Stimulated activated CD8-positive, alpha-beta memory T cell treated with anti-CD3 and anti-CD28 coated beads, Interleukin-12 subunit alpha, Interleukin-12 subunit beta, amount 100 ng/mL, for 24 hours (primary cell): ENCODE measurements at regions not wholly inside any gene's neighbourhood (a gene's known extent, or its start where the extent isn't known, plus 50 kb on each side); places are given as distances from the start of the nearest gene placed in this dataset.
"Not testable (repeated sequence)": the region's sequence is repeated elsewhere in the genome, so short reads cannot be mapped to it uniquely, and the experiment has no call there.

Source experiments
- DNase-seq: peaks from one replicate; pipeline ENCODE4 v3.0.0-alpha.2; 2020; ENCODE audit errors: extremely low read depth

DNA sequence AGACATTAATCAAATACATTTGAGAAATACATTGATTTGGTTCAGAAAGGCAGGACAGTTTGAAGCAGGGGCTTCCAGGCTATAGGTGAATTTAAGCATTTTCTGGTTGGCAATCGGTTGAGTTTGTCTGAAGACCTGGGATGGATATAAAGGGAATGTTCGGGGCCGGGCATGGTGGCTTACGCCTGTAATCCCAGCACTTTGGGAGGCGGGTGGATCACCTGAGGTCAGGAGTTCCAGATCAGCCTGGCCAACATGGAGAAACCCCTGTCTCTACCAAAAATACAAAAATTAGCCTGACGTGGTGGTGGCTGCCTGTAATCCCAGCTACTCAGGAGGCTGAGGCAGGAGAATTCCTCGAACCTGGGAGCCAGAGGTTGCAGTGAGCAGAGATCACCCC is 166.5 kb upstream of the ATP10A start:
- not testable (repeated sequence) for DNase-seq

GRCh38 chr15:26029146-26029545 is 166.0 kb upstream of the ATP10A start:
- no peak for DNase-seq

DNA sequence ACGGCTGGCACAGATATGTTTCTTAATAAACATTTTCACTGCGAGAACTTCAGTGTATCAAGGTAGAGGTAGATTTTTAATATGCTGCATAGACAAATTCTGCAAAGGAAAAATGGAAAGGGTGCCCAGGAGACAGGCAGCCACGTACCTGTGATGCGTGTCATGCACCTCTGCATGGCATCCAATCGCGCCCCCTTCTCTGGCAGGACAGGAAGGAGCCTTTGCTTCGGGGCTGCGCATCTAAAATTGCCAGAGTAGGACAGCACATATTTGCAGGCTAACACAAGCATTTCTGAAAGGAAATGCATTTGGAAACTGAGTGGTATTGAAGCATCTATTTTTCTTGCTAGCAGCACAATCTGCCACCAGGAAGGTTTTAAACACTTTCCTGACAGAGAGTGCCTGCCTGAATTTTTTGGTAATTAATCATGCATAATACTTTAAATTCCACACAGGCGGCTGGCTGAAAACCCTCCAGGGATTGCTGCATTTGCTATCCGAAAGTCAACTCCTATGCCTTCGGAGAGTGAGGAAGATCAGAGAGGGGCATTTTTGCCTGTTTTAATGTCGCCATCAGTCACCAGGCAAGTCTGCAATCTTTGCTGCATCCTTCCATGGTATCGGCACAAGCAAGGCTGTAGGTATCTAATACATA is 165.1 kb upstream of the ATP10A start:
- no peak for DNase-seq

- DNase-seq = not testable (repeated sequence)
Observed at GRCh38 chr15:26026671-26027070, 163.5 kb upstream of the ATP10A start.

GRCh38 chr15:26024241-26024640 is 161.1 kb upstream of the ATP10A start:
- DNase-seq = no peak

GRCh38 chr15:26023691-26024090 is 160.6 kb upstream of the ATP10A start:
- no peak for DNase-seq

DNA sequence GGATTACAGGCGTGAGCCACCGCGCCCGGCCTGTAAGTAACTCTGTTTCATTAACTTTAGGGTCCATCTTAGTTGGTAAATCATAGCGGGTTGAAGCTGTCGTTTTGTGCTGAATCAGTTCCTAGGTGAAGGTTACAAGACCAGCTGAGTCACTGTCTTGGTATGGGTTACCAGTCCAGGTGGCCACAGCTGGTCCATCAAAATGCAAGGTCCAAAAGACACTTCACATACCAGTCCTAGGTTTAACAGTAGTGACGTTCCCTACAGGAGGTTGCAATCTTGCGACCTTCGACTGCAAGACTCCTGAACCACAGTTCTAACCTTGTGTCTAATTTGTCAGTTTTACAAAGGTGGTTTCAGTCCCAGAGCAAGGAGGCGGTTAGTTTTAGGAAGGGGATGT is 160.1 kb upstream of the ATP10A start:
- DNase-seq = no peak

GRCh38 chr15:26020871-26021270 is 157.7 kb upstream of the ATP10A start:
- no peak for DNase-seq

- no peak for DNase-seq
Observed at GRCh38 chr15:26017665-26018064, 154.5 kb upstream of the ATP10A start.

- DNase-seq = no peak
Observed at GRCh38 chr15:26015516-26016075, 152.5 kb upstream of the ATP10A start.

- DNase-seq = no peak
Observed at GRCh38 chr15:26013981-26014380, 150.9 kb upstream of the ATP10A start.

- no peak for DNase-seq
Observed at GRCh38 chr15:26011916-26012315, 148.8 kb upstream of the ATP10A start.

DNA sequence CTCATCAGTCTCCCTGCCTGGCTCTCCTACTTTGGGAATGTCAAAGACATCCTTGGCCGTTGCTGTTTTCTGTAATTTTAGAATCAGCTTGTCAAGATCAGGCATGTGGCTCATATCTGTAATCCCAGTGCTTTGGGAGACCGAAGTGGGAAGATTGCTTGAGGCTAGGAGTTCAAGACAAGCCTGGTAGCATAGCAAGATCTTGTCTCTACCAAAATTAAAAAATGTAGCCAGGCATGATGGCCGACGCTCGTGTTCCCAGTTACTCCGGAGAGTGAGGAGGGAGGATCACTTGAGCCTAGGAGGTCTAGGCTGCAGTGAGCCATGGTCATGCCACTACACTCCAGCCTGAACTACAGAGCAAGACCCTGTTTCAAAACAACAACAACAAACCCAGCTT is 144.0 kb upstream of the ATP10A start:
- no peak for DNase-seq

GRCh38 chr15:26001201-26001600 is 138.1 kb upstream of the ATP10A start:
- no peak for DNase-seq

GRCh38 chr15:25993506-25993905 is 130.4 kb upstream of the ATP10A start:
- no peak for DNase-seq

DNA sequence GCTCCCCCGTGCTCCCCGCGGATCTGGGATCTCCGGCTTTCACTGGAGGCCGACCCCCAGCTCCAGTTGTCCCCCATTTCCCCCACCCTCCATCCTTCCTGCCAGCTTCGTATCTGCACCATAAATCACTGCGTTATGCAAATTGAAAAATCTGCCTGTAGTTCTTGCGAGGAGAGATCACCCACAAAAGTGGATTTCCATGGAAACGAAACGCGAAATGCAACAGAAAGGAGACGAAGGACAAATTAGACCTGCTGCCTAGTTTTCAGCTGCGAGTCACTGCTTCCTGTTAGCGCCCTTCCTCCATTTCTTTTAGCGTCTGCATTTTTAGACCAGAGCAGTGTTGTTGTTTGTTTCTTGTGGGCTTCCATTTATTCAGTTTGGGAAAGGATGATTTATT is 127.1 kb upstream of the ATP10A start:
- DNase-seq = no peak

GRCh38 chr15:25989327-25989726 is 126.2 kb upstream of the ATP10A start:
- DNase-seq = no peak

GRCh38 chr15:25988716-25989115 is 125.6 kb upstream of the ATP10A start:
- DNase-seq = not testable (repeated sequence)

DNA sequence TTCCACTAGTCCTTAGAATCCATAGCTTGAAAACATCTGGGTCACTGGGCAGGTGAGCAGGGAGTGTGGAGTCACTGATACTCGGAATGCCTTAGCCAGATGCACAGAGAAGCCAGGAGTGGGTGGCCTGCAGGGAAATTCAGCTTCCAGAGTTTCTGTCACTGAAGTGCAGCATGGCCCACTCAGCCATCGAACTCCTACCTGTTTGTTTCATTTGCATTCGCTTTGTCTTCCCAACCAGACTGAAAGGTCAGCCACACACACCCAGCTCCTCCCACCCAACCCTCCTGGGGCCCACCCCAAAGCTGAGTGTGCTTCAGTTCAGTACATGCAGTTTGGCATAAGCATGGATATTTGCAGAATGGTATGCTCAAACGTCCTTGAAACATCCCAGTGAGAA is 124.5 kb upstream of the ATP10A start:
- DNase-seq = no peak

GRCh38 chr15:25985165-25985564 is 122.0 kb upstream of the ATP10A start:
- no peak for DNase-seq

GRCh38 chr15:25982736-25983135 is 119.6 kb upstream of the ATP10A start:
- no peak for DNase-seq

GRCh38 chr15:25981114-25981513 is 118.0 kb upstream of the ATP10A start:
- DNase-seq = no peak

- no peak for DNase-seq
Observed at GRCh38 chr15:25972141-25972675, 109.1 kb upstream of the ATP10A start.

DNA sequence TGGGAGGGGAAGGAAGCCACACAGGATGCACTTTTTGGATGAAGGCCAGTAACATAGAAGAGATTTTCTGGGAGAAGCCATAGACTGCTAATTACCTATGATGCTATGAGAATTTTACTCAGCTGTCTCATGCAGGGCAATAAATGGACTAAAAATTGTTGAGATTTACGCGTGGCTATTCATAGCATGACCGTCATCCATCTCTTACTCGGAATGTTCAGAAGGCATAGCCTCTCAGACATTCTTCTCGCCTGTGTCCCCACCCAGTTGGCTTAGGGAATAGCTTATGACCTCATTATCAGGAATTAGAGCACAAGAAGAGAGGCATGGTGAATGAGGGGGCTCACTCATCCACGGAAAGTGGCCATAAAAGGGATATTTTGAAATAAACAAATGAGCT is 107.9 kb upstream of the ATP10A start:
- no peak for DNase-seq
